IMR-90 (cell line): ENCODE measurements at regions not wholly inside any gene's neighbourhood (a gene's known extent, or its start where the extent isn't known, plus 50 kb on each side); places are given as distances from the start of the nearest gene placed in this dataset.

Source experiments
- ATAC-seq: fragments of 200-7000 bp; cut with Tn5 transposase; 2 replicates; pipeline ENCODE4 v1.9.1; 2020; ENCODE audit warnings: low read depth, mild to moderate bottlenecking, moderate library complexity
- BruUV-seq: library from RNA; stranded (reverse); fragments of 400-500 nt; replicated peaks from 2 replicates; lab custom pipeline; 2021; lab: Mats Ljungman, UMichigan
- CTCF ChIA-PET: fragments of 300-600 bp; formaldehyde crosslinking; extraction: SDS; loops from one replicate; lab custom pipeline; 2021; ENCODE audit warnings: antibody characterized with exemption; lab: Yijun Ruan, JAX
- POLR2A ChIA-PET: fragments of 300-600 bp; sonication (Branson Sonifier 250); formaldehyde crosslinking; loops from one replicate; lab custom pipeline; 2022; ENCODE audit warnings: antibody characterized with exemption; ENCODE audit not compliant: unreplicated experiment; lab: Charles Lee
- DNase-seq: peaks from one replicate; pipeline ENCODE4 v3.0.0; 2013
- H2AFZ ChIP-seq: replicated peaks from 2 replicates; pipeline ENCODE3; 2013; ENCODE audit warnings: low read length, mild to moderate bottlenecking; ENCODE audit not compliant: poor library complexity
- H2AK5ac ChIP-seq: 2 replicates; pipeline ENCODE4 v1.6.1; 2013; ENCODE audit warnings: low read depth, low read length, inconsistent platforms
- H2AK9ac ChIP-seq: replicated peaks from 2 replicates; pipeline ENCODE3; 2013; ENCODE audit warnings: mild to moderate bottlenecking, low read depth, low read length, moderate library complexity; ENCODE audit not compliant: poor library complexity
- H2BK120ac ChIP-seq: 2 replicates; pipeline ENCODE4 v1.6.1; 2013; ENCODE audit warnings: low read depth, low read length, inconsistent platforms
- H2BK15ac ChIP-seq: 3 replicates; pipeline ENCODE4 v1.6.1; 2013; ENCODE audit warnings: low read depth, low read length, inconsistent platforms
- H2BK20ac ChIP-seq: 2 replicates; pipeline ENCODE4 v1.6.1; 2013; ENCODE audit warnings: low read depth, mild to moderate bottlenecking, inconsistent platforms, low read length, moderate library complexity
- H2BK5ac ChIP-seq: 2 replicates; pipeline ENCODE4 v1.6.1; 2013; ENCODE audit warnings: mild to moderate bottlenecking, low read depth, low read length, inconsistent platforms; ENCODE audit not compliant: poor library complexity, severe bottlenecking
- H3K14ac ChIP-seq: replicated peaks from 2 replicates; pipeline ENCODE4 v1.6.1; 2013; ENCODE audit warnings: low read depth, low read length, inconsistent platforms
- H3K18ac ChIP-seq: 2 replicates; pipeline ENCODE4 v1.6.1; 2013; ENCODE audit warnings: low read depth, low read length, control low read depth
- H3K23ac ChIP-seq: 2 replicates; pipeline ENCODE4 v1.6.1; 2013; ENCODE audit warnings: low read depth, low read length, inconsistent platforms
- H3K27ac ChIP-seq: 2 replicates; pipeline ENCODE4 v1.5.1; 2013; ENCODE audit warnings: mild to moderate bottlenecking, control low read depth, low read length; ENCODE audit not compliant: insufficient read depth
- H3K27me3 ChIP-seq: 2 replicates; pipeline ENCODE4 v1.6.1; 2013; ENCODE audit warnings: low read length; ENCODE audit not compliant: control insufficient read depth, insufficient read depth
- H3K36me3 ChIP-seq: 2 replicates; pipeline ENCODE4 v1.6.1; 2013; ENCODE audit warnings: low read length, mixed read lengths; ENCODE audit not compliant: control insufficient read depth, insufficient read depth
- H3K4ac ChIP-seq: 2 replicates; pipeline ENCODE4 v1.6.1; 2013; ENCODE audit warnings: low read depth, low read length, inconsistent platforms
- H3K4me1 ChIP-seq: 2 replicates; pipeline ENCODE4 v1.6.1; 2013; ENCODE audit warnings: low read length, mixed read lengths; ENCODE audit not compliant: control insufficient read depth, insufficient read depth
- H3K4me2 ChIP-seq: 2 replicates; pipeline ENCODE4 v1.6.1; 2013; ENCODE audit warnings: low read depth, mild to moderate bottlenecking, control low read depth, low read length, moderate library complexity
- H3K4me3 ChIP-seq: 2 replicates; pipeline ENCODE4 v1.5.1; 2013; ENCODE audit warnings: low read depth, mild to moderate bottlenecking, control low read depth, low read length, moderate library complexity; ENCODE audit not compliant: insufficient read depth
- H3K56ac ChIP-seq: 2 replicates; pipeline ENCODE4 v1.6.1; 2013; ENCODE audit warnings: low read length, inconsistent platforms; ENCODE audit not compliant: insufficient read depth; ENCODE audit errors: extremely low read depth
- H3K79me1 ChIP-seq, 2 experiments: 2 replicates each; pipeline ENCODE4 v1.6.1; 2013; ENCODE audit warnings: low read length in 2 of 2, inconsistent platforms in 1 of 2, low read depth in 1 of 2
- H3K9ac ChIP-seq: 2 replicates; pipeline ENCODE4 v1.6.1; 2013; ENCODE audit warnings: low read depth, low read length, control low read depth
- H3K9me1 ChIP-seq: 2 replicates; pipeline ENCODE4 v1.6.1; 2013; ENCODE audit warnings: low read length, inconsistent platforms; ENCODE audit not compliant: insufficient read depth
- H3K9me3 ChIP-seq: 2 replicates; pipeline ENCODE4 v1.6.1; 2013; ENCODE audit warnings: low read length; ENCODE audit not compliant: control insufficient read depth, insufficient read depth
- H4K20me1 ChIP-seq: 2 replicates; pipeline ENCODE4 v1.6.1; 2013; ENCODE audit warnings: low read length, inconsistent platforms; ENCODE audit not compliant: insufficient read depth
- H4K5ac ChIP-seq: 2 replicates; pipeline ENCODE4 v1.6.1; 2013; ENCODE audit warnings: mild to moderate bottlenecking, low read depth, low read length, control low read depth
- H4K8ac ChIP-seq, 2 experiments: 2 replicates each; pipeline ENCODE4 v1.6.1; 2013; ENCODE audit warnings: low read depth in 2 of 2, low read length in 2 of 2, control low read depth in 1 of 2, inconsistent platforms in 1 of 2
- H4K91ac ChIP-seq: 2 replicates; pipeline ENCODE4 v1.6.1; 2013; ENCODE audit warnings: low read depth, low read length, inconsistent platforms; ENCODE audit not compliant: insufficient read depth
- BHLHE40 ChIP-seq: fragments of 150-350 bp; IDR thresholded peaks from 2 replicates; pipeline ENCODE4 v1.6.1; 2016; ENCODE audit warnings: mild to moderate bottlenecking, low read depth, low read length
- CEBPB ChIP-seq: IDR thresholded peaks from 2 replicates; pipeline ENCODE4 v1.6.1; 2012; ENCODE audit warnings: low read depth, low read length, improper control_type of control experiment
- CHD1 ChIP-seq: IDR thresholded peaks from 2 replicates; pipeline ENCODE4 v1.6.1; 2012; ENCODE audit warnings: low read depth, low read length, improper control_type of control experiment
- MAZ ChIP-seq: IDR thresholded peaks from 2 replicates; pipeline ENCODE4 v1.6.1; 2012; ENCODE audit warnings: low read depth, mild to moderate bottlenecking, low read length, improper control_type of control experiment, moderate library complexity, borderline replicate concordance
- MXI1 ChIP-seq: IDR thresholded peaks from 2 replicates; pipeline ENCODE4 v1.6.1; 2012; ENCODE audit warnings: low read depth, mild to moderate bottlenecking, low read length, moderate library complexity, borderline replicate concordance
- POLR2A ChIP-seq: IDR thresholded peaks from 2 replicates; pipeline ENCODE4 v1.6.1; 2012; ENCODE audit warnings: mild to moderate bottlenecking, low read depth, low read length
- RAD21 ChIP-seq: IDR thresholded peaks from 2 replicates; pipeline ENCODE4 v1.6.1; 2012; ENCODE audit warnings: low read length, improper control_type of control experiment
- RCOR1 ChIP-seq: IDR thresholded peaks from 2 replicates; pipeline ENCODE4 v1.6.1; 2012; ENCODE audit warnings: mild to moderate bottlenecking, low read length, improper control_type of control experiment; ENCODE audit not compliant: insufficient replicate concordance
- SMC3 ChIP-seq: fragments of 150-350 bp; IDR thresholded peaks from 2 replicates; pipeline ENCODE4 v1.6.1; 2016; ENCODE audit warnings: low read depth, mild to moderate bottlenecking, antibody characterized with exemption, low read length, moderate library complexity
- WGBS, 2 experiments: methylation state at CpG; one replicate each; pipeline versions ENCODE4 v1.1.5 to v1.1.7; 2013; ENCODE audit warnings: missing lambda C conversion rate in 2 of 2; ENCODE audit not compliant: insufficient read length in 1 of 2; ENCODE audit errors: extremely low coverage in 2 of 2; 5-methylcytosine and 5-hydroxymethylcytosine counted together
- dilution Hi-C: fragments of 300-500 bp; cut with HindIII; formaldehyde crosslinking; loops from one replicate; pipeline ENCODE4 v1.14.3; 2018; ENCODE audit warnings: low sequenced_read_pairs; ENCODE audit not compliant: unreplicated experiment
- in situ Hi-C: fragments of 300-500 bp; cut with MboI; formaldehyde crosslinking; loops from 3 replicates; pipeline ENCODE4 v1.14.3; 2019; ENCODE audit warnings: low sequenced_read_pairs, inconsistent platforms, mixed read lengths
- intact Hi-C: fragments of 100-400 bp; cut with micrococcal nuclease; formaldehyde crosslinking; loops from 2 replicates; pipeline ENCODE4 v1.10.0; 2022
- TF ChIP-seq, protein P1 (sequence below): fragments of 150-350 bp; IDR thresholded peaks from 2 replicates; pipeline ENCODE4 v1.6.1; 2016; ENCODE audit warnings: low read depth, mild to moderate bottlenecking, low read length, moderate library complexity, borderline replicate concordance

- no peak overlapping the region for H3K56ac ChIP-seq
- H2BK5ac ChIP-seq: no peak overlapping the region
- no peak overlapping the region for H3K14ac ChIP-seq
- no peak overlapping the region for H3K4me2 ChIP-seq
- no peak overlapping the region for H3K4me3 ChIP-seq
- H2BK20ac ChIP-seq: no peak overlapping the region
- no peak for TF ChIP-seq RCOR1
- no peak for TF ChIP-seq RAD21
- TF ChIP-seq POLR2A: no peak
- TF ChIP-seq SMC3: no peak
- TF ChIP-seq, protein P1, sequence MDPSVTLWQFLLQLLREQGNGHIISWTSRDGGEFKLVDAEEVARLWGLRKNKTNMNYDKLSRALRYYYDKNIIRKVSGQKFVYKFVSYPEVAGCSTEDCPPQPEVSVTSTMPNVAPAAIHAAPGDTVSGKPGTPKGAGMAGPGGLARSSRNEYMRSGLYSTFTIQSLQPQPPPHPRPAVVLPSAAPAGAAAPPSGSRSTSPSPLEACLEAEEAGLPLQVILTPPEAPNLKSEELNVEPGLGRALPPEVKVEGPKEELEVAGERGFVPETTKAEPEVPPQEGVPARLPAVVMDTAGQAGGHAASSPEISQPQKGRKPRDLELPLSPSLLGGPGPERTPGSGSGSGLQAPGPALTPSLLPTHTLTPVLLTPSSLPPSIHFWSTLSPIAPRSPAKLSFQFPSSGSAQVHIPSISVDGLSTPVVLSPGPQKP: no peak
- no peak for TF ChIP-seq CHD1
- TF ChIP-seq MXI1: no peak
- TF ChIP-seq CEBPB: no peak
- TF ChIP-seq MAZ: no peak
- TF ChIP-seq BHLHE40: no peak
- H2BK120ac ChIP-seq: no peak overlapping the region
- POLR2A ChIA-PET: interaction anchor here (0.6 kb wide), 1 partner anchor 348 kb away, joined by 3 read pairs; no protein-coding TSS in a partner anchor
- no peak overlapping the region for H4K91ac ChIP-seq
- H3K9me3 ChIP-seq: no peaks in the 10 kb centered on the region
- intact Hi-C loops: no loop called here
- no peak overlapping the region for H4K8ac ChIP-seq
- ATAC-seq (no peak), DNase-seq (no peak)
- H3K79me1 ChIP-seq: no peaks in the 10 kb centered on the region
- no CpG with 5 or more reads among the region's 2 CpGs for WGBS, 2 experiments
- H3K4ac ChIP-seq: no peak overlapping the region
- no peak overlapping the region for H3K9ac ChIP-seq
- no peak overlapping the region for H3K23ac ChIP-seq
- H2BK15ac ChIP-seq: no peak overlapping the region
- no peaks in the 10 kb centered on the region for H3K4me1 ChIP-seq
- dilution Hi-C loops: no loop called here
- no peaks in the 10 kb centered on the region for H3K9me1 ChIP-seq
- in situ Hi-C loops: no loop called here
- H3K36me3 ChIP-seq: no peaks in the 10 kb centered on the region
- H3K18ac ChIP-seq: no peak overlapping the region
- H2AK9ac ChIP-seq: no peak overlapping the region
- H3K27ac ChIP-seq: no peak overlapping the region
- peaks cover 13% of the 10 kb centered on the region for H3K27me3 ChIP-seq
- no peak overlapping the region for H4K5ac ChIP-seq
- no peaks in the 10 kb centered on the region for H4K20me1 ChIP-seq
- BruUV-seq: no TSS peak
- no peak overlapping the region for H2AFZ ChIP-seq
- CTCF ChIA-PET: no interaction called here
- no peak overlapping the region for H2AK5ac ChIP-seq
Measured at GRCh38 chr6:15781890-15782289, 119.1 kb upstream of the DTNBP1 start.
